ENCODE measurements at regions not wholly inside any gene's neighbourhood (a gene's known extent, or its start where the extent isn't known, plus 50 kb on each side); places are given as distances from the start of the nearest gene placed in this dataset.

GRCh38 chr6:6508643-6509042 is 79.9 kb upstream of the LY86 start:
- Histone ChIP-seq H3K27me3 (ENCODE audit: control insufficient read depth in 2 of 2, insufficient read depth in 2 of 2, low read length in 2 of 2) (peaks cover 0 to 4% of the 10 kb centered on the region in 2 donors), H3K79me2 (ENCODE audit: insufficient read depth, low read length) (no peaks in the 10 kb centered on the region), H3K9me3 (replicated peaks in 1 of 2; ENCODE audit: control insufficient read depth in 1 of 2, insufficient read depth in 1 of 2, low read length in 2 of 2) (no peaks in the 10 kb centered on the region), H3K4me2 (replicated peaks; ENCODE audit: extremely low read depth, low read length, poor library complexity, severe bottlenecking) (peak overlapping the region; percentile 9), H3K9ac (ENCODE audit: insufficient read depth, low read length, poor library complexity, severe bottlenecking) (no peak overlapping the region), H3K4me1 (ENCODE audit: control insufficient read depth in 1 of 2, insufficient read depth in 2 of 2, low read length in 2 of 2) (peaks cover 10 to 18% of the 10 kb centered on the region in 2 donors), H3K27ac (ENCODE audit: low read depth in 1 of 2, low read length in 2 of 2) (peak overlapping the region in 1 of 2 donors; percentile 47), H3K36me3 (replicated peaks in 1 of 2; ENCODE audit: control insufficient read depth in 1 of 2, insufficient read depth in 2 of 2, low read length in 2 of 2) (no peaks in the 10 kb centered on the region), H3K4me3 (replicated peaks in 1 of 3; ENCODE audit: low read depth in 2 of 3, low read length in 3 of 3) (no peak overlapping the region), H4K20me1 (ENCODE audit: insufficient read depth, low read length) (no peaks in the 10 kb centered on the region), H2AFZ (ENCODE audit: insufficient read depth, low read depth, low read length, poor library complexity, severe bottlenecking) (no peak overlapping the region)
- Mint-ChIP-seq H3K27ac (no peak overlapping the region), H3K4me1 (peaks cover 15% of the 10 kb centered on the region), H3K9me3 (peaks cover 0 to 4% (median 0%) of the 10 kb centered on the region in 7 donors), H3K27me3 (ENCODE audit: low read depth in 3 of 3) (peaks cover 0 to 5% (median 3%) of the 10 kb centered on the region in 3 donors), H3K36me3 (no peaks in the 10 kb centered on the region), H3K4me3 (no peak overlapping the region)
- no CpG with 5 or more reads among the region's 2 CpGs for WGBS (ENCODE audit: insufficient coverage)
- no peak for DNase-seq
- intact Hi-C loops (cut with micrococcal nuclease) = no loop called here
- TF ChIP-seq CTCF (IDR thresholded peaks at IDR 0.05) = no peak

- Histone ChIP-seq H4K20me1 (ENCODE audit: insufficient read depth, low read length) (no peaks in the 10 kb centered on the region), H3K36me3 (replicated peaks in 1 of 2; ENCODE audit: control insufficient read depth in 1 of 2, insufficient read depth in 2 of 2, low read length in 2 of 2) (no peaks in the 10 kb centered on the region), H3K4me3 (replicated peaks in 1 of 3; ENCODE audit: low read depth in 2 of 3, low read length in 3 of 3) (no peak overlapping the region), H3K9ac (ENCODE audit: insufficient read depth, low read length, poor library complexity, severe bottlenecking) (no peak overlapping the region), H3K9me3 (replicated peaks in 1 of 2; ENCODE audit: control insufficient read depth in 1 of 2, insufficient read depth in 1 of 2, low read length in 2 of 2) (no peaks in the 10 kb centered on the region), H3K4me1 (ENCODE audit: control insufficient read depth in 1 of 2, insufficient read depth in 2 of 2, low read length in 2 of 2) (peaks cover 10 to 16% of the 10 kb centered on the region in 2 donors), H2AFZ (ENCODE audit: insufficient read depth, low read depth, low read length, poor library complexity, severe bottlenecking) (no peak overlapping the region), H3K27ac (ENCODE audit: low read depth in 1 of 2, low read length in 2 of 2) (peak overlapping the region in 1 of 2 donors; percentile 47), H3K27me3 (ENCODE audit: control insufficient read depth in 2 of 2, insufficient read depth in 2 of 2, low read length in 2 of 2) (peaks cover 0 to 6% of the 10 kb centered on the region in 2 donors), H3K4me2 (replicated peaks; ENCODE audit: extremely low read depth, low read length, poor library complexity, severe bottlenecking) (no peak overlapping the region), H3K79me2 (ENCODE audit: insufficient read depth, low read length) (no peaks in the 10 kb centered on the region)
- H3K27me3 Mint-ChIP-seq (ENCODE audit: low read depth in 3 of 3) = peaks cover 0 to 6% (median 3%) of the 10 kb centered on the region in 3 donors
- H3K36me3 Mint-ChIP-seq = no peaks in the 10 kb centered on the region
- peaks cover 11% of the 10 kb centered on the region for H3K4me1 Mint-ChIP-seq
- WGBS (ENCODE audit: insufficient coverage) = 0% methylated on average over 2 of the region's 4 CpGs
- peaks cover 0 to 4% (median 0%) of the 10 kb centered on the region in 7 donors for H3K9me3 Mint-ChIP-seq
- peak overlapping the region in 1 of 2 donors; percentile 13 for H3K4me3 Mint-ChIP-seq
- intact Hi-C loops (cut with micrococcal nuclease) = no loop called here
- DNase-seq = no peak
- no peak for TF ChIP-seq CTCF (IDR thresholded peaks at IDR 0.05)
- peak overlapping the region in 3 of 7 donors; percentile 13 to 45 (median 17) for H3K27ac Mint-ChIP-seq
Observed at GRCh38 chr6:6509284-6509683, 79.2 kb upstream of the LY86 start.

Data from CD14-positive monocyte (primary cell).